Activated T-cell treated with anti-CD3 and anti-CD28 coated beads, Interleukin-2, amount 50 U/mL, for 72 hours (primary cell): ENCODE measurements at regions not wholly inside any gene's neighbourhood (a gene's known extent, or its start where the extent isn't known, plus 50 kb on each side); places are given as distances from the start of the nearest gene placed in this dataset.
"Not testable (repeated sequence)": the region's sequence is repeated elsewhere in the genome, so short reads cannot be mapped to it uniquely, and the experiment has no call there.

Experiments used
- ATAC-seq, 2 donors: fragments of 150-1000 bp; cut with Tn5 transposase; replicated peaks in 1 of 2; 2 replicates each; pipeline ENCODE4 v1.10.0; 2021; ENCODE audit warnings: moderate library complexity in 2 of 2, mild to moderate bottlenecking in 1 of 2
- DNase-seq, 2 donors: peaks; one replicate each; pipeline ENCODE4 v3.0.0; 2021 to 2022; ENCODE audit warnings: mixed read lengths in 1 of 2
- H3K27ac Mint-ChIP-seq: one replicate; pipeline ENCODE4 v1.8.0; 2022; ENCODE audit warnings: mild to moderate bottlenecking, moderate library complexity, mixed read lengths
- H3K27me3 Mint-ChIP-seq: one replicate; pipeline ENCODE4 v1.8.0; 2022; ENCODE audit warnings: low read depth, mixed read lengths
- H3K36me3 Mint-ChIP-seq, 2 donors: one replicate each; pipeline ENCODE4 v1.8.0; 2022; ENCODE audit warnings: mixed read lengths in 2 of 2, mild to moderate bottlenecking in 1 of 2; ENCODE audit not compliant: insufficient read depth in 2 of 2
- H3K4me1 Mint-ChIP-seq: one replicate; pipeline ENCODE4 v1.8.0; 2022; ENCODE audit warnings: low read depth, mixed read lengths
- H3K4me3 Mint-ChIP-seq, 2 donors: one replicate each; pipeline ENCODE4 v1.8.0; 2022; ENCODE audit warnings: mild to moderate bottlenecking in 2 of 2, mixed read lengths in 2 of 2, moderate library complexity in 2 of 2
- H3K9me3 Mint-ChIP-seq, 2 donors: one replicate each; pipeline ENCODE4 v1.8.0; 2022; ENCODE audit warnings: mixed read lengths in 2 of 2

- ATAC-seq (no peak), DNase-seq (no peak)
- no peak overlapping the region for H3K4me3 Mint-ChIP-seq
- no peak overlapping the region for H3K27ac Mint-ChIP-seq
- no peaks in the 10 kb centered on the region for H3K4me1 Mint-ChIP-seq
- H3K27me3 Mint-ChIP-seq = no peaks in the 10 kb centered on the region
- no peaks in the 10 kb centered on the region for H3K36me3 Mint-ChIP-seq
- peaks cover 6% of the 10 kb centered on the region in 2 donors for H3K9me3 Mint-ChIP-seq
Observed at GRCh38 chr9:25094518-25094917, 548.8 kb upstream of the IZUMO3 start.

- DNase-seq (no peak), ATAC-seq (no peak)
- H3K27me3 Mint-ChIP-seq = no peaks in the 10 kb centered on the region
- H3K9me3 Mint-ChIP-seq = peaks cover 4 to 6% of the 10 kb centered on the region in 2 donors
- H3K4me1 Mint-ChIP-seq = no peaks in the 10 kb centered on the region
- H3K4me3 Mint-ChIP-seq = no peak overlapping the region
- peaks cover 0 to 3% of the 10 kb centered on the region in 2 donors for H3K36me3 Mint-ChIP-seq
- no peak overlapping the region for H3K27ac Mint-ChIP-seq
Observed at GRCh38 chr9:25078202-25078601, 532.5 kb upstream of the IZUMO3 start.

- DNase-seq = no peak
- no peak overlapping the region for H3K27ac Mint-ChIP-seq
- H3K4me1 Mint-ChIP-seq = no peaks in the 10 kb centered on the region
- no peak for ATAC-seq
- H3K36me3 Mint-ChIP-seq = peaks cover 0 to 1% of the 10 kb centered on the region in 2 donors
- no peaks in the 10 kb centered on the region for H3K27me3 Mint-ChIP-seq
- no peak overlapping the region for H3K4me3 Mint-ChIP-seq
- H3K9me3 Mint-ChIP-seq = peaks cover 11 to 12% of the 10 kb centered on the region in 2 donors
Observed at GRCh38 chr9:25048098-25048724, 502.5 kb upstream of the IZUMO3 start.

GRCh38 chr9:25045469-25045868, 499.8 kb upstream of the IZUMO3 start:
- ATAC-seq, DNase-seq, H3K27ac Mint-ChIP-seq, H3K4me1 Mint-ChIP-seq, H3K36me3 Mint-ChIP-seq, H3K4me3 Mint-ChIP-seq, H3K27me3 Mint-ChIP-seq: not testable (repeated sequence)
- H3K9me3 Mint-ChIP-seq = peaks cover 19 to 21% of the 10 kb centered on the region in 2 donors

GRCh38 chr9:25029743-25030142, 484.0 kb upstream of the IZUMO3 start:
- ATAC-seq = no peak
- H3K27ac Mint-ChIP-seq = no peak overlapping the region
- no peak for DNase-seq
- no peaks in the 10 kb centered on the region for H3K27me3 Mint-ChIP-seq
- H3K4me3 Mint-ChIP-seq = no peak overlapping the region
- H3K36me3 Mint-ChIP-seq = peaks cover 0 to 6% of the 10 kb centered on the region in 2 donors
- H3K4me1 Mint-ChIP-seq = no peaks in the 10 kb centered on the region
- peaks cover 3 to 7% of the 10 kb centered on the region in 2 donors for H3K9me3 Mint-ChIP-seq

GRCh38 chr9:25025686-25026085, 480.0 kb upstream of the IZUMO3 start:
- Mint-ChIP-seq H3K36me3 (peaks cover 4 to 8% of the 10 kb centered on the region in 2 donors), H3K27me3 (no peaks in the 10 kb centered on the region), H3K27ac (no peak overlapping the region), H3K4me1 (no peaks in the 10 kb centered on the region), H3K9me3 (peaks cover 16 to 19% of the 10 kb centered on the region in 2 donors), H3K4me3 (no peak overlapping the region)
- DNase-seq (no peak), ATAC-seq (no peak)

- no peak for ATAC-seq
- no peaks in the 10 kb centered on the region for H3K27me3 Mint-ChIP-seq
- DNase-seq = no peak
- no peak overlapping the region for H3K4me3 Mint-ChIP-seq
- peaks cover 4 to 10% of the 10 kb centered on the region in 2 donors for H3K36me3 Mint-ChIP-seq
- peaks cover 16 to 19% of the 10 kb centered on the region in 2 donors for H3K9me3 Mint-ChIP-seq
- H3K27ac Mint-ChIP-seq = no peak overlapping the region
- no peaks in the 10 kb centered on the region for H3K4me1 Mint-ChIP-seq
Observed at GRCh38 chr9:25025156-25025555, 479.5 kb upstream of the IZUMO3 start.

GRCh38 chr9:25017779-25018178, 472.1 kb upstream of the IZUMO3 start:
- no peak for ATAC-seq
- Mint-ChIP-seq H3K27me3 (no peaks in the 10 kb centered on the region), H3K4me3 (no peak overlapping the region), H3K27ac (no peak overlapping the region), H3K4me1 (no peaks in the 10 kb centered on the region), H3K9me3 (peaks cover 11 to 12% of the 10 kb centered on the region in 2 donors), H3K36me3 (peaks cover 4 to 5% of the 10 kb centered on the region in 2 donors)
- DNase-seq = no peak

GRCh38 chr9:25010027-25010662, 464.4 kb upstream of the IZUMO3 start:
- ATAC-seq (no peak), DNase-seq (no peak)
- Mint-ChIP-seq H3K27me3 (no peaks in the 10 kb centered on the region), H3K27ac (no peak overlapping the region), H3K9me3 (peaks cover 2 to 3% of the 10 kb centered on the region in 2 donors), H3K36me3 (no peaks in the 10 kb centered on the region), H3K4me3 (no peak overlapping the region), H3K4me1 (no peaks in the 10 kb centered on the region)

- Mint-ChIP-seq H3K27me3 (no peaks in the 10 kb centered on the region), H3K4me1 (no peaks in the 10 kb centered on the region), H3K27ac (no peak overlapping the region), H3K36me3 (peaks cover 0 to 2% of the 10 kb centered on the region in 2 donors), H3K4me3 (no peak overlapping the region), H3K9me3 (peaks cover 11 to 21% of the 10 kb centered on the region in 2 donors)
- DNase-seq (no peak), ATAC-seq (no peak)
Observed at GRCh38 chr9:25003686-25004085, 458.0 kb upstream of the IZUMO3 start.

GRCh38 chr9:24986331-24986730, 440.6 kb upstream of the IZUMO3 start:
- no peaks in the 10 kb centered on the region for H3K36me3 Mint-ChIP-seq
- peaks cover 7 to 10% of the 10 kb centered on the region in 2 donors for H3K9me3 Mint-ChIP-seq
- no peak for ATAC-seq

GRCh38 chr9:24970780-24971179, 425.1 kb upstream of the IZUMO3 start:
- H3K9me3 Mint-ChIP-seq = peaks cover 16 to 19% of the 10 kb centered on the region in 2 donors
- H3K27ac Mint-ChIP-seq, ATAC-seq, H3K4me1 Mint-ChIP-seq, DNase-seq, H3K4me3 Mint-ChIP-seq, H3K36me3 Mint-ChIP-seq, H3K27me3 Mint-ChIP-seq: not testable (repeated sequence)

More at GRCh38 chr9:24986331-24986730, 440.6 kb upstream of the IZUMO3 start:
- DNase-seq = no peak
- Mint-ChIP-seq H3K27me3 (no peaks in the 10 kb centered on the region), H3K4me3 (no peak overlapping the region), H3K4me1 (no peaks in the 10 kb centered on the region), H3K27ac (no peak overlapping the region)

- no peaks in the 10 kb centered on the region for H3K27me3 Mint-ChIP-seq
- DNase-seq = no peak
- no peak overlapping the region for H3K4me3 Mint-ChIP-seq
- H3K9me3 Mint-ChIP-seq = peaks cover 10 to 14% of the 10 kb centered on the region in 2 donors
- H3K36me3 Mint-ChIP-seq = peaks cover 2% of the 10 kb centered on the region in 2 donors
- ATAC-seq = no peak
- no peaks in the 10 kb centered on the region for H3K4me1 Mint-ChIP-seq
- no peak overlapping the region for H3K27ac Mint-ChIP-seq
Observed at GRCh38 chr9:24961762-24962161, 416.1 kb upstream of the IZUMO3 start.

GRCh38 chr9:24953070-24953469, 407.4 kb upstream of the IZUMO3 start:
- ATAC-seq = no peak
- Mint-ChIP-seq H3K36me3 (no peaks in the 10 kb centered on the region), H3K9me3 (peaks cover 0 to 7% of the 10 kb centered on the region in 2 donors), H3K4me3 (no peak overlapping the region), H3K27ac (no peak overlapping the region), H3K4me1 (no peaks in the 10 kb centered on the region), H3K27me3 (no peaks in the 10 kb centered on the region)
- no peak for DNase-seq
